Inferior parietal cortex (tissue), 1 donor: ENCODE measurements at regions not wholly inside any gene's neighbourhood (a gene's known extent, or its start where the extent isn't known, plus 50 kb on each side); places are given as distances from the start of the nearest gene placed in this dataset.

Experiments
- DNase-seq: peaks from one replicate; pipeline ENCODE4 v3.0.0-alpha.2; 2016; ENCODE audit errors: extremely low spot score

DNA sequence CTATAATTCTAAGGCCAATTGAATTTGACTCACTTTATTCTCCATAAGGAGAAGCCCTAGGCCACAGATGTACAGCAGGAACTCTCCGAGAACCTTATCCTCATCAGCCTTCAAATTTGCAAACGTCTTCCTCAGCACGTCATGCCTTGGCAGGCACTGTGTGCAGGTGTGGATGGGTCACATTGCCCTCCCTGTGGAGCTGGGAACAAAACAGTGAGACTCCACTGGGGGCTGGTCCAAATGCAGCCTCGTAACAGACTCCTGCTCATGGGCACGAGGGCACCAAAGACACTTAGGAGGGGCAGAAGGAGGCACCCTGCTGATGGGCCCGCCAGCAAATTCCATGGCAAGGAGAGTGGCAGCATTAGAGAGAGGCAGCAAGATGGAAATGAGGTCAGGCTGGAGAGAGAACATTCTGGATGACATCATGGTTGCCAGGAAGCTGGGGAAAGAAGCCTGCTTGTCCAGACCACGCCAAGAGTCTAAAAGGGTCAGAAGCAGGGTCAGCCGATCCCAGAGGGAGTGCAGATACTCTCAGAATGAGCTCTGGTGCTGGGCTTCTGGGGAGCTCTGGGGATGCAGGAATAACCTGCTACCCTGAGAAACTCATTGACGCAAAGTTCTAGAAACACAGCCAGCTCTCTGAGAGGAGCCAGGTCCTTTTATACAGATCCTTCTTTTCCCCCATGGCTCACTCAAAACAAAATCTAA, 242.2 kb downstream of the B3GLCT start:
- DNase-seq: no peak

DNA sequence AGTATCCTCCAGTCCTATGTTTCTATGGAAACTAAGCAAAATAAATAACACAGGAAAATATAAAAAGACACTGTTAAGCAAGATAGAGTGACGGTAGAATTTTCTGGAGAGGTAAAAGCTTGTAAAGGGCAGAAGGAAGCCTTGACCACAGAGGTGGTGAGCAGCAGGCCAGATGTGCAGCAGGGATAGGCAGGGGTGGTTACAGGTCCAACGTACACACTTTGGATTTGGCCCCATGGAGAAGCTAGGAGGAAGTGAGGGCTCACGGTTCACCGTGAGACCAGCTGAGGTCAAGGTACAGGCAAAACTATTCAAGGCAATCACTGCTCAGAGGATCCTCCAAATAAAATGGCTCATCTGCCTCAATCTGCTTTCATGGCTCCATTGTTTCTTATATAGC, 242.8 kb downstream of the B3GLCT start:
- DNase-seq: no peak

DNA sequence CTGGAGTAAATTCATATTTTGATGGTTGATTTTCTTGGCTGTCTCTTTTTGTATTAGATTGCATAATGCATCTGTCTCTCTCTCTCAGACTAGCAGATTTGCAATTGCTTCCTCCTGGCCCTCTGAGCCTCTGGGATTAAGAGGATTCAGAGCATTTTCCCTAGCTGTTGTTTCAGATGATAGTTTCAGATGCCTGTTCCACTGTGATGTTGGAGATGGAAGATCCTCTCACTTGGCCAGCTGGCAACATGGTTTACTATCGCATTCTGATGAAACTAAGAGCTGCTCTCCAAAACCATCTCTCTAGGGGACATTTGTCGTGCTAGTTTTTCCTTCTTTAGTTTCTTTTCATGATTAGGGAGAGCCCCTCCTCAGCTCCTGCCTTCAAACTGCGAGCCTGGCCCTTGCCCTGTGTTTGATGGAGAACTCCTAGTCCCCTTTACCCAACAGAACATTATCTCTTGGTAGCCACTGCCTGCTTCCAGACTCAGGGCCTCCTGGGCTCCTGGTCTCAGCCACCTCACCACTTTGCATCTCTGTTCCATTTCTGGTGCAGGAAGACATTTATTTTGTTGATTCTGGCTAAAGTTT, 244.6 kb downstream of the B3GLCT start:
- DNase-seq: no peak

DNA sequence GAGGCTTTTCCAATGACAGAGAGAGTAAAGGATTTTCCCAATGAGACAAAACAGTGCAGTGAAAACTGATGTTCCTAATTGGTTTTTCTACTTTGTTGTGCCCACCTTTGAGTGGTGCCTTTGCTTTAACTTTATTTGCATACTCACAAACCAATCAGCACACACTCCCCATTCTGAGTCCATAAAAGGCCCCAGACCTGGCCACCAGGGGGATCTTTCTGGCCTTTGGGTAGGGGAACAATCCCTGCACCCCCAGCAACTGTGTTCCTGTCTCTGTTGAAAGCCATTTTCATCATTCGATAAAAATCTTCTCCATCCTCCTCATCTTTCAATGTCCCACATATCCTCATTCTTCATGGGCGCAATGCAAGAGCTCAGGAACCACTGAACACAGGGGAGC, 252.8 kb downstream of the B3GLCT start:
- DNase-seq: no peak

DNA sequence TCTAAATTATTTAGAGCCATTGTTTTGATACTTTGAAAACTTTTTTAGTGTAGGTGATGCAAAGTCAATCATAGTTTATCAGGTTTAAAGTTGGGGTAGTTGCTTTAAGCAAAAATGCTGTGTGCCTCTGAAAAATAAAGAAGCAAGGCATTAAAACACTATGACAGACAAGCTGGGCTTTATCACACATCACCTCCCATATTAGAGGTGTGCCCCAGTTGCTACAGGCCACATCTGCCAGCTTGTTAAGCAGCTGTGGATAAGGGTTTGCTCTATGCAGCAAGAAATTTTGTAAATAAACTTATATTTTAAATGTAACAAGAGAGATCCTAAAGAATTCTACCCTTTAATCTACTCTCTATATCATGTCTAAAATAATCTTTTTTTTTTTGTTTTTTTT, 255.8 kb downstream of the B3GLCT start:
- DNase-seq: no peak

DNA sequence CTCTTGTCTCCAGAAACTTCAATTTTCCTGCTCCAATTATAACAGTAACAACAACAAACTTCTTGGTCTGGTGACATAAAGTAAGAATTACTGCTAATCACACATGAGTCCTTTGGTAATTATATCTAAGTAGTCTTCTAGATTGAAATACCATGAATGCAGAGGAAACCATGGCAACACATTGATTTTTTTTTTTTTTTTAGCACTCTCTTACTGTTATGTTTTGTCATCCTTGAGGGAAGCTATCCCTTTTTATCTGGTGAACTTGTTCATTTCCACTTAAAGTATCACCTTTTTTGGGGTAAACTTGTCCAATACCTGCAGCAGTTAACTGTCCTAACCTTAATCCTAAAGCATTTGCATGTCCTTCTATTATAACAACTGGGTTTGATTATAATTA, 256.3 kb downstream of the B3GLCT start:
- no peak for DNase-seq

DNA sequence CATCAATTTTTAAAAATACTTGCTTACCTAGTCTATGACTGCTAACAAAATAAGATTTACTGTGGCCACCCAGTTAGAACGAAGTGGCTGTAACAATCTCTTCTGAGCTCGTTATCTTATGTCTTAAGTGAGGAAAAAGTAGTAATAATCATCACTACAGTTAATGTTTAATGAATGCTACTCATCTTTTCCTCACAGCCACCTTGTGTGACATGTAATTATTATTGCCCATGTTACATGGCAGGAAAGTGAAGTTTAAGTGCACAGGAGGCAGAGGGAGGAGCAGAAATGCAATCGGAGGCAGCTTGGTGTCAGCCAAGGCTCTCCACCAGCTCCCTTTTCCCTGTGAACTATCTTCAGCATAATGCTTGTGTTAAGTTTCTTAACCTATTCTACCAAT, 260.3 kb downstream of the B3GLCT start:
- DNase-seq: no peak

DNA sequence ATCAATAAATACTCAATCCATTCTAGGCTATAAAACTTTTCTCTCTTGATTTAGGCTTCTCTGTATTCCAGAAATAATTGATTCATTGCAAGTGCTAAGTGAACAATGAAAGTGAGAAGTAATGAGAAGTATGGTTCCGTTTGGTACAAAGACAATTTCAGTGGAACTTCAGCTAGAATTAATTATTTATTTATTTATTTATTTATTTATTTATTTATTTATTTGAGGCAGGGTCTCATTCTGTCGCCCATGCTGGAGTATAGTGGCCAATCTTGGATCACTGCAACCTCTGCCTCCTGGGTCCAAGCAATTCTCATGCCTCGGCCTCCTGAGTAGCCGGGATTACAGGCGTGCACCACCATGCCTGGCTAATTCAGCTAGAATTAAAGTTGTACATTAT, 262.1 kb downstream of the B3GLCT start:
- no peak for DNase-seq

DNA sequence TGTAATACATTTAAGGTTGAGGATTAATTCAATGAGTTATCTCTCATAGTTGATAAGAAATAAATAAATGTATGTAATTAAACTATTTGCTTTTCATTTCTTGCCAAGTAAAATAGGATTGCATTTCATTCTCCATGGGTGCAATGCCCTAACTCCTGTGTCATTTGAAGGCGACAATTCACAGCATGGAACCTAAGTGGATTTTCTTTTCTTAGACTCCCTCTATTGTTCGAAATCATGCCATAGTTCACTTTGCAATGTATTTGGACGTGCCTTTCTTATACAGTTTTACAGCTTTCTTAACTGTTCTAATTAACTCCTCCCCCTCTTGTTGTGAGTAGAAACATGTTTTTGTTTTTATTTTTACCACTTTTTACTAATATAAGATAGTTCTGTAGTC, 263.0 kb downstream of the B3GLCT start:
- no peak for DNase-seq

DNA sequence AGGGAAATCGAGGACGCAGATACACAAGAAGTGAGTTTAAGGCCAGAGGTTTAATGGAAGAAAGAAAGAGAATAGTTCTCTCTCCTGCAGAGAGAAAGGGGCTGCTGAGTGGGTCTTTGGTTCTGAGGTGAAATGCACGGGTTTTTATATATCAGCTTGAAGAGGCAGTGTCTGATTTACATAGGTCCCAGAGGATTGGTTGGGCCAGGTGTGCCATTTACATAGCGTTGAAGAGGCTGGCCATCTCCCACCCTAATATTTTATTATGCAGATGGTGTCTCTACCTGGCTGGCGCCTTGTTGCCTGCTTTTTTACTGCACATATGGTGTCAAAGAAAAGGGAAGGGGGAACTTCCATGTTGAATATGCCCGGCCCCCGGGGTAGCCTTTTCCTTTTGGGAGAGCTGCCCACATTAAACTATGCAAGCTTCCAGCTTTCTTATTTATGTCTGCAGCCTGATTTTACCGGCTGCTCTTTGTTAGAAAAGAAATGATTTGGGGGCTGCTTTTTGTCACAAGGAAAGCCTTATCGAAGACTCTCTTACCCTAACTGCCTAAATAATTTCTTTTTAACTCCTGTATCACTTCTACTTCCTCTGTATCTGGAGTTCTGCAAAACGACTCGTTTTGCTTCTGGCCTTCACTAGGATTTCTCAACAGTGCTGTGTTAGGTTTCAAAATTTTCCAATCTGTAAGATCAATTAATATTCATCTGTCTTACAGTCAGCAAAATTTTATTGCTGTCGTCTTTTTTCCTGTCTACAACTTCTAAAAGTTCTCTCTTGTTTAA, 268.5 kb downstream of the B3GLCT start:
- DNase-seq: no peak

DNA sequence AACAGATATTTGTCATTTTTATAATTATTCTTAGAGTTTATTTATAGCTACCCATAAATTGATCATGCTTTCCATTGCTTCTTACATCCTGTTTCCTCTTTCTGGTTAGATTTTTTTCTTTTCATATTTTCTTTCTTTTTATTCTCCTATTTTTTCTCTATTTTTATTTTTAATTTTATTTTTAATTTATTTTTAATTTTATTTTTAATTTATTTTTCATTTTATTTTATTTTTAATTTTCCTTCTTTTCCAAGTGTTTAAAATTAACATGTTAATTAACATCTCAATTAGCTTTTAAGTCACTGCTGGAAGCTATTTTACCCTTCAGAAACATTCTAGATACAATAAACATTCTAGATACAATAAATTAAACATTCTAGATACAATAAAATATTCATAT, 269.6 kb downstream of the B3GLCT start:
- no peak for DNase-seq

DNA sequence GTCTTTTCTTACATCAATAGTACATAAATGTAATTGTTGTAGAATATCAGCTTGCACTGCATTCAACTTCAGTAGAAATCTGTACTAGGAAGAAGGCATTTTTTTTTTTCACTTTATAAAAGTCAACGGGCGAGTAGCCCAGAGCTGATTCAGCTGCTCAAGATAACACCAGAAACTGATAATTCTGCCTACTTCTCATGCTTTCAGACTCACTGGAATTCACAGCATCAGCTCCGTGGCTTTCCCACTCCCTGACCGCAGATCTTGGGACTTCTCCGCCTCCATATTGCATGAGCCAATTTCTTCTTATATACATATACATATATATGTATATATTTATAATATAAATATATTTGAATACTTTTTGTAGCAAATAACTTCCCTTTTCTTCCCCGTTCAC, 263.1 kb upstream of the RXFP2 start:
- peak; percentile 24 for DNase-seq

DNA sequence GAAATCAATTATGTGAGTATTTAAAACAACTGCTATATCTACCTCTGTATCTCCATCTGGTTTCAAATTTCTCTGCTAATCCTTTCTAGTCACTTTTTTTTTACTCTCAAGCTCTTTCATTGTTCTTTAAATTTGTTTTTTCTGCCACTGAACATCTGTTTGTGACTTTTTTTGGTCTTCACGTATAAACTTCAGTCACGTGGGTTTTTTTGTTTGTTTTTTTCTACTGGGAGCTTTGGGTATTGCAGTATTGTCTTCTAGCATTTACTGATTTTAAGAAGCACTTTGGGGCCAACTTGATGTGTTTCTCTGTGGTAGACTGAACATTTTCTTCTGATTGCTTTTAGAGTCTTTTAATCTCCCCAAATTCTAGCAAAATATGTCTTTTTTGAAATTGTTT, 262.6 kb upstream of the RXFP2 start:
- no peak for DNase-seq

DNA sequence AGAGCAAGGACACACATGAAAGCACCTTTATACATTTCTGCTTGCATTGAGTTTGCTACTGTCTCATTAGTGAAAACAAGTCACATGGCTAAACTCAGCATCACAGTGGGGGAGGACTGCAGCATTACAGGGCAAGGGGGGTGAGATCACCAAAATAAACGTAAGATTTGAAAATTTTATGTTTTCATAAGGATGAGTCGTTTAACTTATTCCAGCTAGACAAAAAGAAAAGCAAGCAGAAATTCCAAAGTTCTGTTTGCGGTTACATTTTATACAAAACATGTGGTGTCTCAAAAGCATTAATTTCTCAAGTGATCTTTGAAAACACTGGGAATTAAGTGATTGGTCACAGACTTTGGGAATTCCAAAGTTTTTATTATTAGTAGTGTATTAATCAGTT, 261.4 kb upstream of the RXFP2 start:
- DNase-seq: no peak

DNA sequence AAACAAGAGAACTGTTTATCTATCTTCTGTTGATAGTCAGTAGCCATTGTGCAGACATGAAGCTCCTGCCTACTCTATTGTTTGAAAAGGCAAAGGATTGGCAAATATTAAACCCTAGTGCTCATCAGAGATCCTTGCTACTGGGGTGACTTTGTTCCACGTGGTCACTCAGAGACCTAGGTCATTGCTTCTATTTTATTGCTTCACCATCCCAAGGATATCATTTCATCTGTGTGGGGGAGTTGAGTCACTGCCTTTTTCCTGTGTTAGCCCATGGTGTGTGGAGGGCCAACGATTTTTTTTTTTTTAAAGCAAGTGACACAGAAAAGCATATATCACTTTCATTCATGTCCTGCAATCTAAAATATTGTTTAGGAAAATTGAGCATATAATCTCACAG, 254.1 kb upstream of the RXFP2 start:
- no peak for DNase-seq

DNA sequence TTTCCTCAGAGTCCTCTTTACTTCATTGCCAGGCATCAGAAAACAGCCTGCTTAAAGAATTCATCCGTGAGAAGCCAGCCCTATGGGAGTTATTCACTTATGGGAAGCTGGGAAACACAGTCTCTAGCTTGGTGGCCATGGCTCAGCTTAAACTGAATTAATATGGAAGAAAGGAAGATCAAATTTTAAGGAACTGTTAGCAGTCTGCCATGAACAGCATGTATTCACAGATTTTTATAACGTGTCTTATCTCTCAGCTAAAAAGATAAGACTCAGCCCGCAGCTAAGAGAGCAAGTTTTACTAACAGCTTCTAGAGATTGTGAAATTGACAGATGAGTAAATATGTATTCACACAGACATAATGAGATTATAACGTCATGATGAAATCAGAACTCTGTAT, 253.7 kb upstream of the RXFP2 start:
- DNase-seq: no peak

DNA sequence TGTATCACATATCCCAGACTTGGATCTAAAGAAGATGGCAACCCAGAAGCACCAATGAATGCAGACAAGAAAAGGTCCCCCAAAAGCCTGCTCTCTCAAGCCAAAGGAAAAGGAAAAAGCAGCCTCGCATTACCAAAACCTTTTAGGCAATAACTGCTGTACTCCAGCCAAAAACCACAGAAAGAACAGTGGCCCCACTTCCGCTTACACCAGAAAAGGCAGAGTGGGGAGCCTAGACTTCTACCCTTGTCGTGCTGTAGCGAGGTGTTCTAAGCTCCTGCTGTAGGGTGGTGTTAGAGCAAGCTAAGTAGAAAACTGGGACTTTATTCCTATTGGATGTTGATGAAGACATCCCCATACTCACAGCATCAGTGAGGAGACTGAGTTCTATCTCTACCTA, 244.0 kb upstream of the RXFP2 start:
- no peak for DNase-seq

DNA sequence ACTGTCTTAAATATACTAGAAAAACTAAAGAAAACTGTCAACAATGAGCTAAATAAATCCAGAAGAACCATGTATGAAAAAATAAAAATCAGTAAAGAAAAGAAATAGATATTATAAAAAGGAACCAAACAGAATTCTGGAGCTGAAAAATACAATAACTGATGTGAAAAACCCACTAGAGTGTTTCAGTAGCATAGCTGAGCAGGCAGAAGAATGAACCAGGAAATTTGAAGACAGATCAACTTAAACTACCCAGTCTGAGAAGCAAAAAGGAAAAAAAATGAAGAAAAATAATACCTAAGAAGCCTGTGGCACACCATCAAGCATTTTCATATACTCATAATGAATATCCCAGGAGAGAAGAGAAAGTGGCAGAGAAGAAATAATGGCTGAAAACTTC, 240.1 kb upstream of the RXFP2 start:
- DNase-seq: no peak

DNA sequence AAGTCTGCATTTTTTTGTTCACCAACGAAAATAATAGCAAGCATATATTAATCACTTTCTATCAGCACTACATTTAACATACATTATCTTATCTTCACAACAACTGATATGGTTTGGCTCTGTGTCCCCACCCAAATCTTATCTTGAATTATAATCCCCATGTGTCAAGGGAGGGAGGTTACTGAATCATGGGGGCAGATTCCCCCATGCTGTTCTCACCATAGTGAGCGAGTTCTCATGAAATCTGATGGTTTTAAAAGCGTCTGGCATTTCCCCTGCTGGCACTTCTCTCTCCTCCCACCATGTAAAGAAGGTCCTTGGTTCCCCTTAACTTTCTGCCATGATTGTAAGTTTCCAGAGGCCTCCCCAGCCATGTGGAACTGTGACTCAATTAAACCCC, 235.7 kb upstream of the RXFP2 start:
- no peak for DNase-seq

DNA sequence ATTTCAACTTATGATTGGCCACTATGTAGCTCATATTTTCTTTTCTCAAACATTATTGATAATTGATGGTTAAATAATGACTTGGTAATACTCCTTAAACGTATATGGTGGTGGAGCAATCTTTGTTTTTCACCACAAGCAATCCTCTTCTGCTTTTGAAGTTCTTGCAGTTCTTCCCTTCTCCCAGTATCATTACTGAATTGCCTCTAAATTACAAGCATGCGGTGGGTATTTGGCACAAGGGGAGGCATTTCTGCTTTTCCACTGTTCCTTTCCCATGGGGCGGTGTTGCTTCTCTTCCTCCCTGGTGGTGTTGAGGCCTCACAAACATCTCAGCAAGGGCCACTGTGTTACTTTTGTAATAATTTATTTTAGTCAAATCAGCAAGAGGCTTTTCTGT, 234.4 kb upstream of the RXFP2 start:
- DNase-seq: no peak

DNA sequence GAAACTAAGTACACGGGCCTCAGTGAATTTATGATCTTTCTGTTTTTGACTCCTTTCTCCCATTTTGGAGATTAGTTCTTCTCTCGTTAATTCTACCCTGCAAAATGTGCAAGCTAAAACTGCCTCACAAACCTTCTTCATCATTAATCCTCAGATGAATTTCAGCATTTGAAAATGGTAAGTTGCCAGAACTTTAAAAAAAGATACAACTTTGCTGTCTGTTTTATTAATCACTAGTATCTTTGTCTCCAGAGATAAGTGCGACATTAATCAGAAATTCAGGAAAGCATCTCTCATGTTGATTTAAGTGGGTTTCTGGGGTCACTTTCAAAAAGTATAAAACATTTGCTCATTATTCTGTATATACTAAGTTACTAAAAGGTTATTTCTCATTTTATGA, 227.0 kb upstream of the RXFP2 start:
- no peak for DNase-seq

DNA sequence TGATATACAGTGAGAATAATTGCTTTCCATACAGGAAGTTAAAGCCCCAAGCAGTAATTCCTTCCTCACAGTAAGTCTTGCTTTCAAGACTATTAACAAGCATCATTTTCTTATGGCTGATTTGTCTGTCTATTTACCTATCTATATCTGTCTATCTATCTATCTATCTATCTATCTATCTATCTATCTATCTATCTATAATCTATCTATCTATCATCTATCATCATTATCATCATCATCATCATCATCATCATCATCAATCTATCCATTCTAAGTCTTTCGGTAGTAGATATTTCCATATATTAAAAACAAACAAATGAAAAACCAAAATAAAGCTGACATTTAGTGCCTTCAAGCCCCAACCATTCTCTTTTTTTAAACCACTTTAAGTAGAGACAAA, 224.4 kb upstream of the RXFP2 start:
- no peak for DNase-seq

DNA sequence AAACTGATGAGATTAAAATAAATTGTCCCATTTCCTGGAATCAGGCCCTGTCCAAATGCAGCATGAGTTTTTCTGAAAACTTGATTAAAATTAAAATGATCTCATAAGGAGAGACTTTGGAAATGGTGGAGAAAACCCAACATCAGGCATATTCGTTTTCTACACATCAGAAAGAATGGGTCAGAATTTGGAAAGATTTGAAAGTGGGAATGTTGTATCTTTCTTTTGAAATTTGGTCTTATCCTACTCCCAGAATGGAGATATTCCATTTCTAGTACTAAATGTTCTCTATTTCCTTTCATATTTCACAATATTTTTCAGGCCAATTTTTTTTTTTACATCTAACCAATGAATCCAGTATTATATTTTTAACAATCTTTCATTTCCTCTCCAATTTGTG, 223.9 kb upstream of the RXFP2 start:
- DNase-seq: no peak
